ENCODE measurements at regions not wholly inside any gene's neighbourhood (a gene's known extent, or its start where the extent isn't known, plus 50 kb on each side); places are given as distances from the start of the nearest gene placed in this dataset.

DNA sequence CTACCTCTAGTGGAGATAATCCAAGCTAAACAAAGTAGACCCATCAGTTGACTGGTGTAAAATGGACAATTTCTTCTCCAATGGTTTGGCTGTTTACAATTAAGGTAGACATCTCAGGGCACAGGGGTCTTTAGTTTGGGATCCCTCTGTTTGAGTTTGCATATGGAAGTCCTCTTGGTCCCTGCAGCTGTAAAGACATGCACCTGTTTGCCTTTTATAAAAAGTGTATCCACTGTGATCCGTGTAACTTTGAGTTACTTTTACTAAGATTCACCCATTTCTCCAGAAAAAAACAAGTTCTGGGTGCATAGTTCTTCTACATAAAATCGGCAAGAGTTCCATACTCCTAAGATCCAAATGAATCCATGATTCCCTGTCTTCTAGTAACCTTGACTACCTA is 374.7 kb upstream of the ADAMTS16 start:
- TF ChIP-seq FOXK2 (IDR thresholded peaks at IDR 0.05) (no peak), BHLHE40 (IDR thresholded peaks at IDR 0.05; ENCODE audit: borderline replicate concordance) (no peak), ARNT (IDR thresholded peaks at IDR 0.05) (no peak), SP1 (IDR thresholded peaks at IDR 0.05) (no peak), HDGF (IDR thresholded peaks at IDR 0.05; ENCODE audit: borderline replicate concordance) (no peak), FOXM1 (IDR thresholded peaks at IDR 0.05; ENCODE audit: borderline replicate concordance) (no peak), FOXA1 (IDR thresholded peaks at IDR 0.05) (no peak), TARDBP (IDR thresholded peaks at IDR 0.05) (no peak)
- ChIA-PET CTCF (no interaction called here), POLR2A (no interaction called here)
- DNase-seq (ENCODE audit: extremely low spot score), result no peak

DNA sequence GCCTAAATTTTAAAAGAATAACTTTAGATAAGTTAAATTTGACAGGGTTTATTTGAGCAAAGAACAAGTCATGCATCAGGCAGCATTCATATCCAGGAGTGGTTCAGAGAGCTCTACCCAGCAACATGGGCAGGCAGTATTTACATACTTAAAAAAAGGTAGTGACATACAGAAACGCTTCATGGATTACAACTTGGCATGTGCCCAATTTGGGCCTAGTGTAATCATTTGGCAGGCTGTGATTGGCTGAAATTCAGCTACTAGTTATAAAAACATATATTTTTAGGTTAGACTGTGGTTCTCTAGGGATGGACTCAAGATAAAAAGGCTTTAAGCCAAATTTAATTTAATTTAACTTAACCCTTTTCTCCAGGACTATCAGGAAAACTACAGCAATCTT is 374.0 kb upstream of the ADAMTS16 start:
- ChIA-PET CTCF (no interaction called here), POLR2A (no interaction called here)
- no peak for DNase-seq (ENCODE audit: extremely low spot score)
- no peak for TF ChIP-seq FOXM1 (IDR thresholded peaks at IDR 0.05; ENCODE audit: borderline replicate concordance)
- no peak for TF ChIP-seq ZNF384 (IDR thresholded peaks at IDR 0.05)
- TF ChIP-seq TARDBP (IDR thresholded peaks at IDR 0.05), result no peak
- TF ChIP-seq LEF1 (IDR thresholded peaks at IDR 0.05; ENCODE audit: borderline replicate concordance), result no peak
- TF ChIP-seq SP1 (IDR thresholded peaks at IDR 0.05), result no peak
- TF ChIP-seq, protein P1, sequence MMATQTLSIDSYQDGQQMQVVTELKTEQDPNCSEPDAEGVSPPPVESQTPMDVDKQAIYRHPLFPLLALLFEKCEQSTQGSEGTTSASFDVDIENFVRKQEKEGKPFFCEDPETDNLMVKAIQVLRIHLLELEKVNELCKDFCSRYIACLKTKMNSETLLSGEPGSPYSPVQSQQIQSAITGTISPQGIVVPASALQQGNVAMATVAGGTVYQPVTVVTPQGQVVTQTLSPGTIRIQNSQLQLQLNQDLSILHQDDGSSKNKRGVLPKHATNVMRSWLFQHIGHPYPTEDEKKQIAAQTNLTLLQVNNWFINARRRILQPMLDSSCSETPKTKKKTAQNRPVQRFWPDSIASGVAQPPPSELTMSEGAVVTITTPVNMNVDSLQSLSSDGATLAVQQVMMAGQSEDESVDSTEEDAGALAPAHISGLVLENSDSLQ (IDR thresholded peaks at IDR 0.05), result no peak
- no peak for TF ChIP-seq FOXK2 (IDR thresholded peaks at IDR 0.05)
- TF ChIP-seq FOXA1 (IDR thresholded peaks at IDR 0.05), result no peak
- TF ChIP-seq L3MBTL2 (conservative IDR thresholded peaks at IDR 0.05), result no peak
- TF ChIP-seq CTBP1 (IDR thresholded peaks at IDR 0.05; ENCODE audit: borderline replicate concordance), result no peak
- TF ChIP-seq HDGF (IDR thresholded peaks at IDR 0.05; ENCODE audit: borderline replicate concordance), result no peak

DNA sequence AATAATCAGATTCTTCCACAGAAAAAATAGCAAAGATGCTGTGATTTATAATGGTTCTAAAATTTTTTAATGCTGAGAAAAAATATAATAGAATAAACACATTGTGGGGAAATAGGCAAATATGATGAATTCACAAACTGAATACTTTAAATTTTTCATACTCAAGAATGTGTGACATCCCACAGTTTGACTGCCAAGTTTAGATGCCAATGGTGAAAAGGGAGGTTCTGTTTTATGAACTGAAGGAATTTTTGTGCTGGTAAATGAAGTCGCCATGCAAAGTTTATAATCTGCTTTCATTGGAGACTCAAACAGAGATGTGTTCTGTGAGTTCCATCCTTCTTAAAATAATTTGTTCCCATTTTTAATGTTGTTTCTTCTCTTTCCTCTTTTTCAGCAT is 367.5 kb upstream of the ADAMTS16 start:
- ChIA-PET CTCF (no interaction called here), POLR2A (no interaction called here)
- no peak for DNase-seq (ENCODE audit: extremely low spot score)
- TF ChIP-seq L3MBTL2 (conservative IDR thresholded peaks at IDR 0.05), result no peak
- no peak for TF ChIP-seq ZNF384 (IDR thresholded peaks at IDR 0.05)
- TF ChIP-seq SP1 (IDR thresholded peaks at IDR 0.05), result no peak
- no peak for TF ChIP-seq HDGF (IDR thresholded peaks at IDR 0.05; ENCODE audit: borderline replicate concordance)
- TF ChIP-seq, protein P1 (IDR thresholded peaks at IDR 0.05), result no peak
- TF ChIP-seq FOXM1 (IDR thresholded peaks at IDR 0.05; ENCODE audit: borderline replicate concordance), result no peak
- no peak for TF ChIP-seq ARNT (IDR thresholded peaks at IDR 0.05)
- TF ChIP-seq LEF1 (IDR thresholded peaks at IDR 0.05; ENCODE audit: borderline replicate concordance), result no peak
- TF ChIP-seq BHLHE40 (IDR thresholded peaks at IDR 0.05; ENCODE audit: borderline replicate concordance), result no peak
- TF ChIP-seq ELF4 (IDR thresholded peaks at IDR 0.05), result no peak
- TF ChIP-seq FOXK2 (IDR thresholded peaks at IDR 0.05), result no peak
- TF ChIP-seq CTBP1 (IDR thresholded peaks at IDR 0.05; ENCODE audit: borderline replicate concordance), result no peak

DNA sequence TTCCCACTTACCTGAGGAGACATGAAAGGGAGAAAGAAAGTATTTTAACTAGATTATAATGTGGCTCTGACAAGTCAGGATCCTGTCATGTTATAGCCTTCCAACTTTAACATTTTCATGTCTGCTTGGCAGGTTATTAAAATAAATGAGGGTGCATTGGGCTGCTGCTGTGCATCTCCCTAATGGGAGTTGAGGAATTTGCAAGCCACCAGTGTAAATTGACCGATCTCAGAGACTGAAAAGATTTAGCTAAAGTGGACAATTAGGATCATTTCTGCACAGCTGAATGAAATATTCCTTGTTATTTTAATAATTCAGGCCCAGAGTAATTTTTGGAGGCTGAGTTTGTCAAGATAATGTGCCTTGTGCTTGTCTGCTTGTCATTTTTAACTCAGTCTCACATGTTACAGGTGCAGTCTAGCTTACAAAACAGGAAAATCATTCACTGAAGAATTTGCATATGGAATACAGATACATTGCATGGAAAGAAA is 366.3 kb upstream of the ADAMTS16 start:
- DNase-seq (ENCODE audit: extremely low spot score), result no peak
- CTCF ChIA-PET, result no interaction called here
- TF ChIP-seq TARDBP (IDR thresholded peaks at IDR 0.05), result no peak
- TF ChIP-seq ELF4 (IDR thresholded peaks at IDR 0.05), result no peak
- no peak for TF ChIP-seq SUZ12 (IDR thresholded peaks at IDR 0.05)
- TF ChIP-seq FOXA1 (IDR thresholded peaks at IDR 0.05), result no peak
- no peak for TF ChIP-seq L3MBTL2 (conservative IDR thresholded peaks at IDR 0.05)
- TF ChIP-seq BHLHE40 (IDR thresholded peaks at IDR 0.05; ENCODE audit: borderline replicate concordance), result no peak
- TF ChIP-seq FOXK2 (IDR thresholded peaks at IDR 0.05), result no peak
- no peak for TF ChIP-seq NFRKB (IDR thresholded peaks at IDR 0.05)
- POLR2A ChIA-PET, result no interaction called here

DNA sequence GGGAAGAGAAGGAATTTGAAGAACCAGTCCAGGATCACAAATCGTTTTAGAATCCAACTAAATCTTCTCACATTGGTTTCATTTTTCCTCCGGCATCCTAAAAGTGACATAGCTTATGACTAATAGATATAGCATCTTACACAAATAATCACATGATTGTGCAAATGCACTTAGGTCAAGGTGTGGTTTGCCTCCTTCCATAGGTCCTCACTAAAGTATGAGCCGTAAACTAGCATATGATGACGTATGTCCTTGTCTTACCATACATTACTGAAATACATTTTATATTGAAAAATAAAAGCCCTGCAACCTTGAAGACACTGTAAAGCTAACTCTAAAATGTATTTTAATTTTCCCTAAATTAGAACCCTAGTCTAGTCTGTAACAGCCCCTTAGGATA is 362.7 kb upstream of the ADAMTS16 start:
- DNase-seq (ENCODE audit: extremely low spot score), result no peak
- ChIA-PET CTCF (no interaction called here), POLR2A (no interaction called here)
- TF ChIP-seq BHLHE40 (IDR thresholded peaks at IDR 0.05; ENCODE audit: borderline replicate concordance) (no peak), TARDBP (IDR thresholded peaks at IDR 0.05) (no peak), L3MBTL2 (conservative IDR thresholded peaks at IDR 0.05) (no peak), SP1 (IDR thresholded peaks at IDR 0.05) (no peak), SUZ12 (IDR thresholded peaks at IDR 0.05) (no peak), CTBP1 (IDR thresholded peaks at IDR 0.05; ENCODE audit: borderline replicate concordance) (no peak), ARNT (IDR thresholded peaks at IDR 0.05) (no peak), FOXK2 (IDR thresholded peaks at IDR 0.05) (no peak), FOXM1 (IDR thresholded peaks at IDR 0.05; ENCODE audit: borderline replicate concordance) (no peak), HDGF (IDR thresholded peaks at IDR 0.05; ENCODE audit: borderline replicate concordance) (no peak), ZNF384 (IDR thresholded peaks at IDR 0.05) (no peak), LEF1 (IDR thresholded peaks at IDR 0.05; ENCODE audit: borderline replicate concordance) (no peak)

DNA sequence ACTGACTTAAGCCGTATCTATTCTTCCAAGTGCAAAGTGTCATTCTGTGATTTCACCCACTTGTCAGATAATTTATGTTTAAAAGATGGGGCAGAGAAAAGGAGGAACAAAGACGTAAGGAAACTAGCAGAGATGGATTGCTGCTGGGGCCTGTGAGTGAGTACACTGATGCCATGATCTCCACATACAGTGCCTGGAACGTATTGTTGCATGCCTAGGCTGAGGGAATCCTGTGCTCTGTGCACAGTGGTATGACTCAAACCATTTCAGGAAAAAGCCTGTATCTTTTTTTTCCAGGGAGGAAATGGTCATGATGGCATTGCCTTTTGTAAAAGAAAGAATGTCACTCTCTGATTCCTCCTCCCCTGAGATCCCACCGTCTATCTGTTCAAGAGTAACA is 359.5 kb upstream of the ADAMTS16 start:
- DNase-seq (ENCODE audit: extremely low spot score), result no peak
- TF ChIP-seq ELF4 (IDR thresholded peaks at IDR 0.05) (no peak), LEF1 (IDR thresholded peaks at IDR 0.05; ENCODE audit: borderline replicate concordance) (no peak), SUZ12 (IDR thresholded peaks at IDR 0.05) (no peak), FOXM1 (IDR thresholded peaks at IDR 0.05; ENCODE audit: borderline replicate concordance) (no peak), TARDBP (IDR thresholded peaks at IDR 0.05) (no peak), BHLHE40 (IDR thresholded peaks at IDR 0.05; ENCODE audit: borderline replicate concordance) (no peak), HDGF (IDR thresholded peaks at IDR 0.05; ENCODE audit: borderline replicate concordance) (no peak), NFRKB (IDR thresholded peaks at IDR 0.05) (no peak), ZNF384 (IDR thresholded peaks at IDR 0.05) (no peak), SP1 (IDR thresholded peaks at IDR 0.05) (no peak), FOXA1 (IDR thresholded peaks at IDR 0.05) (no peak), FOXK2 (IDR thresholded peaks at IDR 0.05) (no peak), L3MBTL2 (conservative IDR thresholded peaks at IDR 0.05) (no peak), CTBP1 (IDR thresholded peaks at IDR 0.05; ENCODE audit: borderline replicate concordance) (no peak), ARNT (IDR thresholded peaks at IDR 0.05) (no peak)
- TF ChIP-seq, protein P1 (IDR thresholded peaks at IDR 0.05), result no peak
- POLR2A ChIA-PET, result no interaction called here
- CTCF ChIA-PET, result no interaction called here

All from HEK293T (cell line).